Neural cell (in vitro differentiated cells): ENCODE measurements at regions not wholly inside any gene's neighbourhood (a gene's known extent, or its start where the extent isn't known, plus 50 kb on each side); places are given as distances from the start of the nearest gene placed in this dataset.

ENCODE experiments used
- CTCF ChIP-seq: fragments of 450-650 bp; IDR thresholded peaks from 2 replicates; pipeline ENCODE4 v1.5.1; 2014; ENCODE audit warnings: antibody characterized with exemption, mild to moderate bottlenecking, moderate library complexity; ENCODE audit not compliant: poor library complexity, severe bottlenecking
- EZH2 ChIP-seq: fragments of 200-600, 300-800 bp; shearing (Covaris generic), sonication (generic); IDR thresholded peaks from 2 replicates; pipeline ENCODE4 v1.6.1; 2014; ENCODE audit warnings: antibody characterized with exemption, low read length, borderline replicate concordance, mild to moderate bottlenecking; ENCODE audit not compliant: insufficient read depth, poor library complexity, severe bottlenecking
- RAD21 ChIP-seq: fragments of 450-650 bp; conservative IDR thresholded peaks from 2 replicates; pipeline ENCODE4 v1.6.1; 2014; ENCODE audit warnings: antibody characterized with exemption, mild to moderate bottlenecking, moderate library complexity
- REST ChIP-seq: IDR thresholded peaks from 2 replicates; pipeline ENCODE4 v1.6.1; 2012; ENCODE audit warnings: borderline replicate concordance

GRCh38 chr10:29186221-29186620, 102.6 kb upstream of the LYZL1 start:
- TF ChIP-seq CTCF = no peak
- no peak for TF ChIP-seq EZH2
- no peak for TF ChIP-seq REST
- no peak for TF ChIP-seq RAD21
